Transverse colon (tissue), 3 donors: ENCODE measurements at regions not wholly inside any gene's neighbourhood (a gene's known extent, or its start where the extent isn't known, plus 50 kb on each side); places are given as distances from the start of the nearest gene placed in this dataset.

Experiments used
- POLR2A ChIP-seq: fragments of 450-650 bp; IDR thresholded peaks from one replicate; pipeline ENCODE4 v1.6.1; 2016; ENCODE audit warnings: antibody characterized with exemption, mild to moderate bottlenecking, moderate library complexity
- TF ChIP-seq, protein P1 (sequence below), 5 experiments: fragments of 200-600 bp in 3 of 5; fragments of 450-650 bp in 2 of 5; sonication (generic) in 3 of 5; IDR thresholded peaks; 1 replicate in 2 of 5; 2 replicates in 3 of 5; pipeline ENCODE4 v1.5.1; 2016 to 2017; ENCODE audit warnings: antibody characterized with exemption in 5 of 5, inconsistent platforms in 3 of 5, mild to moderate bottlenecking in 2 of 5, moderate library complexity in 1 of 5

- TF ChIP-seq, protein P1, sequence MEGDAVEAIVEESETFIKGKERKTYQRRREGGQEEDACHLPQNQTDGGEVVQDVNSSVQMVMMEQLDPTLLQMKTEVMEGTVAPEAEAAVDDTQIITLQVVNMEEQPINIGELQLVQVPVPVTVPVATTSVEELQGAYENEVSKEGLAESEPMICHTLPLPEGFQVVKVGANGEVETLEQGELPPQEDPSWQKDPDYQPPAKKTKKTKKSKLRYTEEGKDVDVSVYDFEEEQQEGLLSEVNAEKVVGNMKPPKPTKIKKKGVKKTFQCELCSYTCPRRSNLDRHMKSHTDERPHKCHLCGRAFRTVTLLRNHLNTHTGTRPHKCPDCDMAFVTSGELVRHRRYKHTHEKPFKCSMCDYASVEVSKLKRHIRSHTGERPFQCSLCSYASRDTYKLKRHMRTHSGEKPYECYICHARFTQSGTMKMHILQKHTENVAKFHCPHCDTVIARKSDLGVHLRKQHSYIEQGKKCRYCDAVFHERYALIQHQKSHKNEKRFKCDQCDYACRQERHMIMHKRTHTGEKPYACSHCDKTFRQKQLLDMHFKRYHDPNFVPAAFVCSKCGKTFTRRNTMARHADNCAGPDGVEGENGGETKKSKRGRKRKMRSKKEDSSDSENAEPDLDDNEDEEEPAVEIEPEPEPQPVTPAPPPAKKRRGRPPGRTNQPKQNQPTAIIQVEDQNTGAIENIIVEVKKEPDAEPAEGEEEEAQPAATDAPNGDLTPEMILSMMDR (IDR thresholded peaks at IDR 0.05), result no peak
- no peak for TF ChIP-seq POLR2A
These were observed 118.6 kb upstream of the CPEB2 start for GRCh38 chr4:14883661-14884060.
